HG03571 (cell line): ENCODE measurements at regions not wholly inside any gene's neighbourhood (a gene's known extent, or its start where the extent isn't known, plus 50 kb on each side); places are given as distances from the start of the nearest gene placed in this dataset.
"Not testable (repeated sequence)": the region's sequence is repeated elsewhere in the genome, so short reads cannot be mapped to it uniquely, and the experiment has no call there.

Experiments used
- ATAC-seq: cut with Tn5 transposase; IDR thresholded peaks from one replicate; pipeline ENCODE4 v1.9.1; 2021; ENCODE audit not compliant: unreplicated experiment

DNA sequence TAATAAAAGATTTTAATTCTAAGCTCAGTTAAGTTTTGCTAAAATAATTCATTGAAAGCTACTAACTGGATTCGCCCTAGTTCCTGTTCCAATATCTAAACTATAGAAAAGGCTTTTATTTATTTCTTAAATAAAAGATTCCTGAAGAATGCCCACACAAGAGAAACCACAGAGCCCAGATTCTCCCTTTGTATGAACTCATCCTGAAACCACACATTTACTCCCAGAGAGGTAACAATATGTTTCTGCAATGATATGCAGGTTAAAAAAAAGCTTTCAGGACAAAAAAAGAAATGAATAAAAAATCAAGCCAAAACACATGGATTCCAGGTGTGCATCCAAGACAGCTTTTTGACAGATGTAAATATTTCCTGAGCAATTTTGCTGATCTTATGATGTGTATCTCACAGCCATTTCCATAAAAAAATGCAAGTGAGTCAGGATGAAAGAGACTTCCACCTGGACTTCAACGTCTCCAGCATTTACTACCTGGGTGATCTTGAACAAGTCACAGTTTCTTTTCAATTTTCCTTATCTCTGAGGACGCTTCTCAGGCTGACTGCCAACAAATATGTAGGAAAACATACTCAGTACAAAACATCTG lies 234.4 kb upstream of the FAT1 start:
- ATAC-seq = no peak

DNA sequence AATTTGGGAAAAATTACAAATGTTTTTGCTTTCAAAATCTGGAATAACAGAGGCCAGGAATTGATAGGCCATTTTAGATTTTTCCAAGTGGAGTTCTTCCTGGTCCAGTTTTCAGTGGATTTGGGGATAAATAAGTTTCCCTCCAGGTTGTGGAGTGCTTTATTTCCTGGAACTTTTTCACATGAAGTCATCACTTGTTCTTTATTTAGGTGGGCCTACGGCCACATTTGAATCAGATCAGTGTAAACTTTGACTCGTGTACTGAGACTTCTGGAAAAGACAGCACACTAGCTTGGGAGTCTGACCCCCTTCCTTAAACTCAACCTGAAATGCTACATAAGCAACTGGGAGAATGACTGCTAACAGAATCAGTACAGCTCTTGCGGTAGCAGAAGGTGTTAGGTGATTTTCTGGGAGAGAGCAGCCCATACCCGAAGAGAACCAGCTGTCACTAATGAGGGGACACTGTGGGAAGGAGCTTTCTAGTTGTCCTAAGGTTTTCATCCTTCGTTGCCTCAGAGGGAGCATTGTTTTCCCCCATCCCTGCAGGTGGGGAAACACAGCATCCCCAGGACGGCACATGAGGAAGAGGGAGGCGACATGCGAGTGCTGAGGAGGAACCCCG lies 235.2 kb upstream of the FAT1 start:
- ATAC-seq = no peak

DNA sequence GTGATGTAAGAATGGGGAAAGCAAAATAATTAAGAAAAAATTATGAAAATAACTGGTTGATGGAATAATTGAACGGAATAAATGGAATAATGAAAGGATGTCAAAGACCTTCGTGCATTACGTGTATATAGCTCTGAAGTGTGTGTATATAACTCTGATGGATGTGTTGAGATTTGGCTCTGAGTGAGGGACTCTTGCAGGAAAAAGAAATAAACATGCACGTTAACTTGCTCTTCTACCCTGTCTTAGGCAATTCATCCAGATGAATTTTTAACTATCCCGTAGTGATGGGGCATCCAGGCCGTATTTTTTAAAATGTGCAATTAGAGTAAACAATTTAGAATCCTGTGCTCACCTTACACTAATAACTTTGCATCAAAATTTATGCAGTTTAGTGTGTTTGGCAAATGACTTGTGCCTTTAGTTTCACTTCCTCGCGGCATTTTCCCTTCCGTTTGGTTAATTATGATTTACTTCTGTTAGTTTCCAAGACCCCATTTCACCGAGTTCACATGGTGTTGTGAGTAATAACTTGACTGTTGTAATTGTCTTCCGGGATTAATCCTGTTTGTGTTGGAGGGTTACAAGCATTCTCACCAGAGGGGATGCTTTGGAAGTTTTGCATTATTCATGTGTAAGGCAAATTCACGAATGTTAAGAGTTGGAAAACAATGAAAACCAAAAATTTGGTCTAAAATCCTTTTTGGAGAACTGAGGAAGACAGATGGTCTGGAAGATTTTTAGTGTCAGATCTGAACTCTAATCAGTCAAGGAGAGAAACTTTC lies 256.5 kb upstream of the FAT1 start:
- ATAC-seq = no peak

DNA sequence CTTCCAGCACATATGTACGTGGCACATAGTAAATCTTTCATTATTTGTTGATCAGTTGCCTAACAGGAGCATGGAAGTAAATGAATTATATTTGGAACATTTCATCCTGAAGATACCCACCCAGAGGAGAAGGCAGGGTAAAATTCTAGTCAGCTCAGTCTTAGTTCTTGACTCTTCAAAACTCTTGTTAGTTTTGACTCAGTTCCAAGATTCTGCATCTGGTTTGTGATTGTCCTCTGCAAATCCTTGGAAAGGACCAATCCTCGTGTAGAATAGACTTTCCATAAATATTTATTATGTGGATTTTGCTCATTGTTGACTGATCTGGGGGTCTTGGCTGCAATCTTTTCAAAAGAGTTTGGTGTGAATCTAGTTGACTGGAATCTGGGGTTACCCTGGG lies 257.5 kb upstream of the FAT1 start:
- ATAC-seq = no peak

DNA sequence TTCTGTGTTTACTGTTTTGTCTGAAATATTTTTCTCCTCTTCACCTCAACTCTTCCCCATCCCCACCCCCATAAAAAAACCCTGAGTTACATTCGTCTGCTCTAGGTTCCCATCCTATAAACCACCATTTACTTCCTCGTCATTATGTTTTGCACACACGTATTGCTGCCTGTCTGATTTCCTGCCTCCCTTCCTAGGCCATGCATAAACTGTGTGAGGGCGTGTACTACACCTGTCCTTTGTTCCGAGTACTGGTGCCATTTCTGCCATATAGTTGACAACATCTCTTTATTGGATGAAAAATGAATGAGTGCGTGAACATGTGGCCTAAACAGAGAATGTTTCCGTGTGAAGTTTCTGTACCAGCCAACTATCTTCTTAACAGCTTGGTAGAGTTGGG lies 258.5 kb upstream of the FAT1 start:
- ATAC-seq = no peak

DNA sequence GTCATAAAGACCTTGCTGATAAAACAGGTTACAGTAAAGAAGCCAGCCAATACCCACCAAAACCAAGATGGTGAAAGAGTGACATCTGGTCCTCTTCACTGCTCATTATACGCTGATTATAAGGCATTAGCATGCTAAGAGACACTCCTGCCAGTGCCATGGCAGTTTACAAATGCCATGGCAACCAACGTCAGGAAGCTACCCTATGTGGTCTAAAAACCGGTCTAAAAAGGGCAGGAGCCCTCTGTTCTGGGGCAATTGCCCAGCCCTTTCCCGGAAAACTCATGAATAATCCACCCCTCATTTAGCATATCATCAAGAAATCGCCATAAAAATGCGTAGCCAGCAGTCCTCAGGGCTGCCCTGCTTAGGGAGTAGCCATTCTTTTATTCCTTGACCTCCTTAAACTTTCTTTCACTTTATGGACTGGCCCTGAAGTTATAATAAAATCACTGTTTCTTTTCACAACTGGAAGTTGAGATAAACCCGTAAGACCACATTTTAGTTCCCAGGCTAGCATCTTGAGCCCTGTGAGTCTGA lies 260.5 kb upstream of the FAT1 start:
- ATAC-seq = no peak

DNA sequence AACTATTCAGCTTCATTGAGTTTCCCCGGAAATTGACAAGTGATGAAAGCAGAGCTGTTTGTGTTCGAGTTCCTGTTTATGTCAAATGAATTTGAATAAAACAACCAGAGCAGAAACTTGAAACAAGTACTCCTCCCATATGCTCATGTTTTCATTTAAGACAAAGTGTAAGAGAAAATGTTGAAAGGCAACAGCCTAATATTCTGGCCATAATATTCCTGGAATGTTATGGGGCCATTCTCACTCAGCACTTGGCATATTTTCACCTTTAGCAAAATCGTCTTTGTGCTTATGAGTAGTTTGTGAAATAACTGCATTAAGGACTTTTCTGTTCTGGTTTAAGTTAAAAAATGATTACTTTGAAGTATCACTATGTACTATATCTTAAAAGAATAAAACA lies 276.0 kb upstream of the FAT1 start:
- ATAC-seq = no peak

DNA sequence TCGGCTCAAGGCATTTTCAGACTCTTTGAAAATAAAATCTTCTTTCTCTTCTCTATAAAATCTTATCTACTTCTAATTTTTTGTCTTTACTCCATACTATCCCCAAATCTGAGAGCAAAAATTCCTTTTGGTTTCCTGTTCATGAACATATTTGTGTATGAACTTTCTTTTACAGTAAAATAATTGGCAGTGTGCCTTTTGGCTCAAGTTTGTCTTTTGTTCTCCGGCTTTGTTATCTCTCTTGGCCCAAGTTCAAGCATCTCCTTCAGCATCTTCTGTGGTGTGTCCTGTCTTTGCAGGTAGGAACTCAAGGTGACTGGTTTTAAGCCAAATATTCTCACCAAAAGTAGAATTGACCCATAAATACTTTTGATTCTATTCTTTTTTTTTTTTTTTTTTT lies 276.6 kb upstream of the FAT1 start:
- ATAC-seq = no peak

DNA sequence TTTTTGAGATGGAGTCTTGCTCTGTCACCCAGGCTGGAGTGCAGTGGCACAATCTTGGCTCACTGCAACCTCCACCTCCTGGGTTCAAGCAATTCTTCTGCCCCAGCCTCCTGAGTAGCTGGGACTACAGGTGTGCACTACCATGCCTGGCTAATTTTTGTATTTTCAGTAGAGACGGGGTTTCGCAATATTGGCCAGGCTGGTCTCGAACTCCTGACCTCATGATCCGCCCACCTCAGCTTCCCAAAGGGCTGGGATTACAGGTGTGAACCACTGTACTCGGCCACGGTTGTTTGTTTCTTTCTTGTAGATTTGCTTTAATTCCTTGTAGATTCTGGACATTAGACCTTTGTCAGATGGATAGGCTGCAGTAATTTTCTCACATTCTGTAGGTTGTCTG lies 278.5 kb upstream of the FAT1 start:
- not testable (repeated sequence) for ATAC-seq

DNA sequence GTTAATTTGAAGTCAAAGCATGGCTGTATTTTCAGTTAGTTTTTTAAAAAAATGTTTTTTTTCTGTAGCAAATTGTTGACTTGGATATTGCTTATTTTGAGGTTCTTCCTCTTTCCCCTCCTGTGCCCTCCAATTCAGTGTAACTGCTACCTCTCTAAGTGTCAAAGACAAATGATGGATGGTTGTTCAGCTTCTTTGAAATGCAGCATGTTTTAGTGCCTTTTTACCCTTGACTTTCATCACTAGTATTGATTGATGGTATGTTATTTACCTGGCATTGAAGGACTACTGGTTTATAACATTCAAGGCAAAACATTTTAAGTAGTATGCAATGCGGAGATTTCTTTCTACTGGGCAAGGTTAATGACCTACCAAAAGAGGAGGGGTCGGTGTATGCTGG lies 281.0 kb upstream of the FAT1 start:
- ATAC-seq = no peak

DNA sequence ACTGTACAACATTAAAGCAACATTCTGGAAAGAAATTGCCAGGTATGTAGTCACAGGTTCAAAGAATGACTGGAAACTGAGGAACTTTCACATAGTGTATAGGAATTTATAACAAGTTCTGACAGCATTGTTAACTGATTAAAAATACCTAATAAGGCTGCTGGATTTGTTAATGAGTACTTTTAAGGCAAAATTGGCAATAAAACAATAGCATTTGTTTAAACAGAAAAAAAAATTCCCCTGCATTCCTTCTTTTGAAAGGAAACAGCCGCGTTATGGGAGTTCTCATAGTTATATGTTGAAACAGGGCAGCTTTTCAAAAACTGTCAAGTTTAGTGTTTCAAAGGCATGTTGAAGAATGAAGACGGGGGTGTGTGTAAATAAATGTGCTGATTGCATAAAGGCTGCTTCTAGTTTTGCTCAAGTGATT lies 282.5 kb upstream of the FAT1 start:
- ATAC-seq = no peak

DNA sequence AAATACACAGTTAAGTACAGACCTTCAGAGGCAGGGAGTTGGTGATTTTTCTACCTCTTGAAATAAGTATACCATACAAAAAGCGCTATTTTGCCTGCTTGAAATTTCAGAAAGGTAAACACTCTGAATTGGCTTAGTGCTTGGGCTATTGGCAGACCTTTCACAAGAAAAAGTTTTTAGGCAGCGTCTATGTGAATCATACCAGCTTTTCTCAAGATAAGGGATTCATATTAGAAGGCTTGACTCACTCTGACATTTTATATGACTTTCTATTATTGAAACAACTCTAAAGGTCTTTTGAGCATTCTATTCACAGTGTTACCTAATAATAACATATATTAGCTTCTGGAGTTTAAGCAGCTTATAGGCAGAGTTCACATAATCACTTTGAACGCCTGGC lies 286.4 kb upstream of the FAT1 start:
- no peak for ATAC-seq

DNA sequence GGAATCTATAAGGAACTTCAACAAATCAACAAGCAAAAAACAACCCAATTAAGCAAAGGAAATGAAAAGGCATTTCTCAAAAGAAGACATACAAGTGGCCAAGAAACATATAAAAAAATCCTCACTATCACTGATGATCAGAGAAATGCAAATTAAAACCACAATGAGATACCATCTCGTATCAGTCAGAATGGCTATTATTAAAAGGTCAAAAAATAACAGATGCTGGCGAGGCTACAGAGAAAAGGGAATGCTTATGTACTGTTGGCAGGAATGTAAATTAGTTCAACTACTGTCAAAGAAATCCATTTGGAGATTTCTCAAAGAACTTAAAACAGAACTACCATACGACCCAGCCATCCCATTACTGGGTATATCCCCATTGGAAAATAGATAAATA lies 292.4 kb upstream of the FAT1 start:
- no peak for ATAC-seq

DNA sequence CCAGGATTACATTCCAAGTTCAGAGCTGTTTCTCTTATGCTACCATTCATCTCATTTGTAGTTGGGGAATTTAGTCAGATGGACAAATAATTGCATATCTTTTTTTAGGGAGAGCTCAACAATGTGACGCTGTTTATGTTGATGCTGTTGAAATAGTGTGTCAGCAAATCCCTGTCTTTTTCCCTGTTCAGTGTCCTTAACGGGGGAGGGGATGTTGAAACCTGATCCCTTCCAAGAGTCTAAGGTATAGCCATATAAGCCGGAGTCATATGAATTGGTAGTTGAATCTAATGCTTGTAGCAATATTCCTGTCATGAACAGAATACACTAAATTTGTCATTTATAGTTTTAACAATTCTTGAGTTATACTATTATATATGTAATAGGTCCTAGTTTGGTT lies 293.5 kb upstream of the FAT1 start:
- ATAC-seq = no peak

DNA sequence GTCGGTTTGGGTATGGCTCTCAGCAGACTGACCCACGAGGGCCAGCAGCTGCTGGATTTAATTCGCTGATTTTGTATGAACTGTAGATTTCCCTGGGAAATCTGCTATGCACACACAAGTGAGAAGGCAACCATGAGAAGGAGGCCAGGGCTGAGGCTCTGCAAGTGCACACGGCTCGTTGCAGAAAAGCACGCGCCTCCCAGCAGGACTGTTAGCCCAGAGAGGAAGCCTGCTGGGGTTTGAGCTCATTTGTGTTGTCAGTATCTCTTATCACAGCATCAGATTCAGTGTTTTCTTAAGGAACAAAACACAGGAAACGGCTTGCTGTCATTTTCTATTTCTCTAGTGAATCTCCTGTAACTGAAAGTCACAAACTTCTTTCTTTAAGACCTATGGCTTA lies 296.2 kb upstream of the FAT1 start:
- no peak for ATAC-seq

DNA sequence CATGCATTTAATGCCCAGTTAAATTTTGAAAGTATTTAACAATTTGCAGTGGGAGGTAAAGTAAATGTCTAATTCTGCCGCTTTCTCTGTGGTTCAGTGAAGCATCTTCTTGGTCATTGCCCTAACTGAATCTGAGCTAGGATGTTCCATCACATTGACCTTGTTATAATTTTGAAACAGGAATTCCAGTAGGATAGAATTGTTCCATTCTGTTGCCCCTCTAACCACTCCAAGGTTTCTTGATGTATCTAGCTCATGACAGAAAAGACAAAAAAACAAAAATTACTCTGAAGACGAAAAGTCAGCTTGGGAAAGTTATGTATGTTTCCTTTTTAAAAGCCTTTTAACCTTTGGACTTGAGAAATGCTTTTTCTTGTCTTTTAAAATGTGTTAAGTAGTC lies 297.0 kb upstream of the FAT1 start:
- no peak for ATAC-seq

DNA sequence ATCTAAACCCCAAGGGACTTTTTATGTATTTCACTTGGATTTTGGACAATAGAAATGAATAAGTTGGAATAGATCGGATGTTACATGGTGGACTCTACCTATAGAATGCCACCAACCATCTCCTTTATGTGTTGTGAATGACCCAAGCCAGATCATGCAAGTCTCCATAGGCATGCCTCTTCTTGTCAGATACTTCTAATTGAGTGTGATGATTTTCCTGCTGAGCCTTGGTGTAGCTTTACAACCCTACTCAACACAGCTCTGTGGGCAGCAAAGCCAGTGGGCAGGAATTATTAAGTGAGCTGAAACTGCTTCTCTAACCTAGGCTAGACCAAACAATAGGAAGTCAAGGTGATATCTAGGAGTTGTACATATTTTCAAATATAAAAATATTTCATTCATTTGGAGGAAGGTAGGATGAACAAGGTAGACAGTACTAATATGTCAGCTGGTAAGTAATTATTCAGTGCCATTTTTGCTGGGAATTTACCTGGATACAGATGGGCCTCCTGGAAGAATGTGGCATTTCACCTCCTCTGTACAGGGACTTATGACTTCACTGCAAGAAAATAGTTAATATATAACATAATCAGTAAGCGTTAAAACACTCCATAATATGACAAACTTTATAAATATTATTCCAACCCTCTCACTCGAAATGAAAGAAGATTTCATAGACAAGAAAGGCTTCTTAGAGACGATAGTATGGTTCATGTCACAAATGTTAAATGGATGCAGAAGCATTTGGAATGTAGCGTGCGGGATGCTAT lies 298.0 kb upstream of the FAT1 start:
- ATAC-seq = no peak

DNA sequence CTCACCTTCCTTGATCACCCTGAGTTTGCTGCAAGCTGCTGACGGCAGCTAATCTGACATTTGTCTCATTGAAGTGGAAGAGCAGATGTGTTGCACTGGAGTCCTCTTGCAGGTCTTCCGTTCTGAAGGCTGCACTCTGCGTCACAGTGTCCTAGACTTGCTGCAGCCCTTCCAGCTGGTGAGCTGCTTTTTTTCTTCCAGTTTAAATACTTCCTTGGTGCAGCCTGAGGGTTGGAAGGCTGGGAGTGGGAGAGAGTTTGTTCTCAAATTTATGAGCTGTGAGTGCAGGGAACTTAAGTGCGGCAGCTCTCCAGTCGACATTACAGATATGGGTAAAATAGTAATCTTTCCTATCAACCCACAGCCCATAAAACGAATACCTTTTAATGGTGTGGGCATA lies 303.6 kb upstream of the FAT1 start:
- no peak for ATAC-seq

DNA sequence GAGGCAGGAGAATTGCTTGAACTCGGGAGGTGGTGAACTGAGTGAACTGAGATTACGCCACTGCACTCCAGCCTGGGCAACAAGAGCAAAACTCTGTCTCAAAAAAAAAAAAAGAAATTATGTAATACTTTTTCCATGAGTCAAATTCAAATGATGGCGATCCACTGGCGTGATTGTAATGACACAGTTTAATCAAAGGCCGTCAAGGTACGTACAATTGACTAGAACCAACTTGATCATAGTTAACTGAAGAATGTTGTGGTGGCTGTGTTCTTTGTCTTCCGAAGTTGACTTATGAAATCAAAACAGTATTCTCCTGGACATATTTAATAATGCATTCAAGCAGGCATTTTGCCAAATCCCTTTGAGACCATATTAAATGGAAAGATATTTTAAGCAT lies 318.6 kb upstream of the FAT1 start:
- ATAC-seq = no peak

DNA sequence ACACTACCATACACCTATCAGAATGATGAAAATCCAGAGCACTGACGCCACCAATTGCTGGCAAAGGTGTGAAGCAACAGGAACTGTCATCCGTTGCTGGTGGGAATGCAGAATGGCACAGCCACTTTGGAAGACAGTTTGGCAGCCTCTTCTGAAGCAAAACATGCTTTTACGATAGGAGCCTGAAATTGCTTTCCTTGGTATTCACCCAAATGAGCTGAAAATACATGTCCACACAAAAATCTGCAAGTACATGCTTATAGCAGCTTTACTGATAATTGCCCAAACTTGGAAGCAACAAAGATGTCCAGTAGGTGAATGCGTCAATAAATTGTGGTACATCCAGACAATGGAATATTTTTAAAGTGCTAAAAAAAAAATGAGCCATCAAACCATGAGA lies 322.8 kb upstream of the FAT1 start:
- no peak for ATAC-seq

DNA sequence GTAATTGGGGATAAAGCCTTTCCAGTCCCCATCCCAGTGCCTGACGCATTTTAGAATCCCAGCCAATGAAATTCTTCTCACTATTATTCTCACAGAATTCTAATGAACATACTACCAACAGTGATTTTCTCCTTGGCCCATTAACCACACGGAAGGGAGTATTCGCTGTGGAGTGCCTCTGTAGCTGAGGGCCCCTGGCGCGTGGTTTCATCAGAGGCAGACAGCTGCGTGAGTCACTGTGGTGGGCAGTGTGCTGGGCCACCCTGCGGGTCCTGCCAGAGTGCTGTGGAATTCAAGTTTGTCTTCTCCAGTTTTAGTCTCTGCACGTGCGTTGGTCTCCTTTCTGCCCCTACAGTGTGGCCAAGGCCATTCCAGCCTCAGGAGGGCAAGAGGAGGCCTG lies 335.4 kb upstream of the FAT1 start:
- no peak for ATAC-seq

DNA sequence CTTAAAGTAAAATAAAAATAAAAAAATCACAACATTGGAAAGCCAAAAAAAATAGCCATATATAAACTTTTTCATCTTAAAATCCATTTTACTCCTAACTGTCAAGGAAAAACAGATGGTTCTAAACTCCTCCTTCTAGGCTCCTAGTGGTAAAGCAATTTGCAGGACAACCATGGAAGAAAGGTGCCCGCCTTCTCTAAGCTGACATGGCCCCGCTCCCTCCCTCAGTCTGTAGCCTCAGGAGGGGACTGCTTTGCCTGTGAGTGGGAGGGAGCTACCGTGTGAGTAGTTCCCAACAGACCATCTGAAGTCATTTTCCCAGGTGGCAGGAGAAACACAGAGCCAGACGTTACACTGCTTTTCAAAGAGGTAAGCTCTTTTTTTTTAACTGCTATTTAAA lies 336.2 kb upstream of the FAT1 start:
- no peak for ATAC-seq
